Stimulated activated naive CD8-positive, alpha-beta T cell treated with anti-CD3 and anti-CD28 coated beads, Interleukin-15, amount 100 ng/mL, for 72 hours (primary cell): ENCODE measurements at regions not wholly inside any gene's neighbourhood (a gene's known extent, or its start where the extent isn't known, plus 50 kb on each side); places are given as distances from the start of the nearest gene placed in this dataset.

ENCODE experiments used
- ATAC-seq: fragments of 150-1000 bp; cut with Tn5 transposase; 2 replicates; pipeline ENCODE4 v1.10.0; 2021; ENCODE audit warnings: mild to moderate bottlenecking, moderate library complexity
- DNase-seq, 2 donors: peaks; one replicate each; pipeline ENCODE4 v3.0.0; 2021 to 2022
- H3K27ac Mint-ChIP-seq, 2 donors: one replicate each; pipeline ENCODE4 v1.8.0; 2022; ENCODE audit warnings: mild to moderate bottlenecking in 2 of 2, mixed read lengths in 2 of 2, moderate library complexity in 2 of 2
- H3K27me3 Mint-ChIP-seq: one replicate; pipeline ENCODE4 v1.8.0; 2022; ENCODE audit warnings: mixed read lengths
- H3K4me1 Mint-ChIP-seq: one replicate; pipeline ENCODE4 v1.8.0; 2022; ENCODE audit warnings: mild to moderate bottlenecking, mixed read lengths
- H3K4me3 Mint-ChIP-seq, 2 donors: one replicate each; pipeline ENCODE4 v1.8.0; 2022; ENCODE audit warnings: mild to moderate bottlenecking in 2 of 2, mixed read lengths in 2 of 2, moderate library complexity in 1 of 2
- H3K9me3 Mint-ChIP-seq, 2 donors: one replicate each; pipeline ENCODE4 v1.8.0; 2022; ENCODE audit warnings: mixed read lengths in 2 of 2

DNA sequence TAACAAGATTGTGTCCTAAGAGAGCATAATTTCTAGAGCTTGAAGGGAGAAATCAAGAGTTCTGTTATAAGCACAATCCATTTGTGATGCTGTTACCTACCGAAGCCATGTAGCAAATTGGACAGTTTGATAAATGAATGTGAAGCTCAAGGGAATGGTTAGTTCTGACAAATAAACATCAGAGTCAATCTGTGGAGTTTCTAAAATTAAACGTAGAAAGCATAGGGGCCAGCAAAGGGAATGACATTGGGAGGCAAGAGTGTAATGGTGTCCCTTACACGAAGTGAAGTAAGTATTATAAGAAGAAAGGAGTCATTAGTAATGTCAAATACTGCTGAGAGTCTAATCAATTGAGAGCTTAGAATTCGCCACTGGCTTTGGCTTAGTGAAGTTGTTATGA, 200.2 kb upstream of the SLITRK1 start:
- Mint-ChIP-seq H3K4me3 (no peak overlapping the region), H3K27me3 (no peaks in the 10 kb centered on the region), H3K4me1 (no peaks in the 10 kb centered on the region), H3K27ac (no peak overlapping the region), H3K9me3 (no peaks in the 10 kb centered on the region)
- ATAC-seq (no peak), DNase-seq (no peak)

DNA sequence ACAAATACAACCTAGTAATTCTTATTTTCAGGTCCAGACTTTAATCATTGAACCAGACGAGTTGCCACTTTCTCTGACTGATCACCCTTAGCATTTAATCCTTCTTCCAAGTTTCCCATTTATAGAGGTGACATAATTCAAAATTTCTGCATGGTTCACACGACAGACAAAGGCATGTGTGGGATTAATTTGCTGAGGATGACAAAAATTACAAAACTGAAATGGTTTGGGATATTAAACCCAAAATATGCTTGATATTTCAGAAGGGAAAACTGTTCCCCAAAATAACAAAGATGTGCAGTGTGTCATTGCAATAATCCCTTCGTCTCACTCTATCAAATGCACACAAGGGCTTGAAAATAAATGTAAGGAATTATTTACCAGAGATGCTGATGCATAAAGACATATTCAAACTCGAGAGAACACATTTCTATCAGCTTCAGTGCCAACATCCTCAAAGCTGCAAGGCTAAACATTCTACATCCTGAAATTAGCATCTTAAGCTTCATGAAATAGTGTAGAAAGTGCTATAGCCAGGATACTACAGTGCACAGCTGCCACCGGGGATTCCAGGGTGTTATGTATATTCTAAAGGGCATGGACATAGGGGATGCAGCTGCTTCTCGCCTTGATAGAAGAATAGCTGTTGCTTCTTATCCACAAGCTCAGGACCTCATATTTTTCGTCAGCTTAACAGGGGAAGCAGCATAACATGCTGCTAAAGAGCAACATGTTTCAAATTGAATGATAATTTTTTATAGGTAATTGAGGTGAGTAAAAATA, 198.7 kb upstream of the SLITRK1 start:
- no peaks in the 10 kb centered on the region for H3K27me3 Mint-ChIP-seq
- no peak for ATAC-seq
- no peak overlapping the region for H3K4me3 Mint-ChIP-seq
- DNase-seq: no peak
- no peak overlapping the region for H3K27ac Mint-ChIP-seq
- no peaks in the 10 kb centered on the region for H3K4me1 Mint-ChIP-seq
- H3K9me3 Mint-ChIP-seq: no peaks in the 10 kb centered on the region

DNA sequence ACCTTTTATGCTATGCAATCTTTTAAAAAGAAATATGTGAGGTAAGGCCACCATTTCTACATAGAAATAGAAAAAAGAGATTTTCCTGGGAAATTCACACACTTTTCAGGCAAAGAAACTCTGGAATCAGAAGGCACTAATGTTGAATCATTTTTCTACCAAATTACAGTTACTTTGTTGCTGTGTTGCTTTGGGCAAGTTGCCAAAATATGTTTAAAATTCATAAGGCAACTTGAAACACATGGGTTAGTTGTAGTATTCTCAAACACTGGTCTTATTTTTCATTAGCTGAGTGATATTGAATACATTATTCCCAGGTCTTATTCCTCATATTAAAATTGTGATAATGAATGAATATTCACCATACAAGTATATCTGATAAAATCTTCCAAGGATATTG, 195.0 kb upstream of the SLITRK1 start:
- no peaks in the 10 kb centered on the region for H3K9me3 Mint-ChIP-seq

DNA sequence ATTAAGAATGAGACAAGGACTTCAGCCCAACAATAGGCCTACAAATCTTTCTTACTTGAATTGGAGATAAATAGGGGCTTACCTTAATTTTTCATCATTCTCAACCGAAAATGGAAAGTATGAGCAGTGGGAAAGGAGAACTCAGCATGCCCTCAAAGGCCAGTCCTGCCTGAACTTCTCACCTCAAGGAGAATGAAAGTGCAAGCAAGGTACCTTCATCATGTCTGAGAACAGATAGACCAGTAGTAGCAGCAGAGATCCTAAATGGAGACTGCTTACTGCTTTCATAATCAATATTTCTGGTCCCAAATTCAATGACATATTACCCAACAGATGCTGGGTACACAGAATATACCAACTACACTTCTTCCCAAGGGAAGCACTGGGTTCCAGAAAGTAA, 194.0 kb upstream of the SLITRK1 start:
- DNase-seq: no peak
- Mint-ChIP-seq H3K4me1 (no peaks in the 10 kb centered on the region), H3K4me3 (no peak overlapping the region), H3K9me3 (no peaks in the 10 kb centered on the region), H3K27ac (no peak overlapping the region), H3K27me3 (no peaks in the 10 kb centered on the region)
- no peak for ATAC-seq

More for the DNA sequence above, 195.0 kb upstream of the SLITRK1 start:
- ATAC-seq: no peak
- H3K27ac Mint-ChIP-seq: no peak overlapping the region
- no peaks in the 10 kb centered on the region for H3K4me1 Mint-ChIP-seq
- no peak for DNase-seq
- H3K27me3 Mint-ChIP-seq: no peaks in the 10 kb centered on the region
- H3K4me3 Mint-ChIP-seq: no peak overlapping the region

DNA sequence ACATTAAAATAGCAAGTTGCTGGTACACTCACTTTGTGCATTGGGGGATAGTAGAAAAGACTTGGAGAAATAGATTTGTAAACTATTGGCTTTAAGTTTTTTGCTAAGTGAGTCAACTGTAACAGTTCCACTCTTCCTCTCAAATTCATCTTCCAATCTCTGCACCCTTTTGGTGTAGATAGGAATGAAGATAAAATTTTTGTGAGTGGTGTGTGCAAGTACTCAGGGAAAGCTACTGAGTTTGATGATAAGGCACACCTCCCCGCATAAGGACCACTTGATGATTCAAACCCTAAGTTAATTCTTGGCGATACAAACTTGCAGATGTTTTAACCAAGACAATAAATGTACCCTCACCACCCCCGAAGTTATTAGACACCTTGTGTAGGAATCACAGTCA, 168.3 kb upstream of the SLITRK1 start:
- ATAC-seq (no peak), DNase-seq (no peak)
- Mint-ChIP-seq H3K4me1 (no peaks in the 10 kb centered on the region), H3K27ac (no peak overlapping the region), H3K4me3 (no peak overlapping the region), H3K9me3 (peaks cover 0 to 7% of the 10 kb centered on the region in 2 donors), H3K27me3 (no peaks in the 10 kb centered on the region)

DNA sequence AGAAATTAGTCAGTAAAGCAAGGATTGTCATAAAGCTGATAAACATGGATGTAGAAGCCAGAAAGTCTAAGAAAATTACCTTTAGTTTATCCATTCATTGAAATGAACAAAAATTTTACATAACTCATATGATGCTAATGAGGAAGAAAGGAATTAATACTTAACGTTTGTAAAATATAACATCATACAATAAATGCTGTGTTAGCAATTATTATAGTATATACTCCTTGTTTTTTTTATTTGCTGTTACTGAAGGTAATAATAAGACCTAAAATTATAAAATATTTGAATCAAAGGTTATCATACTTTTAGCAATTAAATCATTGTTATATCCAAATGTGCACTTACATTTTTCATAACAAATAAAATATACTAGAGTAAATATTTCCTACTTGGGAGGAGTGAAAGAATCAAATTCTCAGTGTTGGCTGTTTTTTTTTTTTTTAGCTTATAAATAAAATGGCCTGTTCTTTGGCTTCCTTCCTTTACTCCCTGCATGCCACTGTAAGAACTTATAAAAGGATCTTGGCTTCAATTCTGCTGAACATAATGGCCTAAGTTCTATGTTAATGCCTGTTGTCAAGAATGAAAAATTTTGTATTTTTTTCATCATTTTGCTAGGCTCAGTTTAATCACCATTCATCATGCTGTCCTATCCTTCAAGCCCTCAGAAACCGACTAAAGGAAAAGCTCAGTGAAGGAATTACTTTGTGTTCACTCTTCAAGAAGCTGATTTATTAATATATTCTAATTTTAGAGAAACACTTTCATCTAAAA, 167.4 kb upstream of the SLITRK1 start:
- DNase-seq (no peak), ATAC-seq (no peak)
- Mint-ChIP-seq H3K27me3 (no peaks in the 10 kb centered on the region), H3K4me1 (no peaks in the 10 kb centered on the region), H3K27ac (no peak overlapping the region), H3K4me3 (no peak overlapping the region), H3K9me3 (peaks cover 0 to 7% of the 10 kb centered on the region in 2 donors)

DNA sequence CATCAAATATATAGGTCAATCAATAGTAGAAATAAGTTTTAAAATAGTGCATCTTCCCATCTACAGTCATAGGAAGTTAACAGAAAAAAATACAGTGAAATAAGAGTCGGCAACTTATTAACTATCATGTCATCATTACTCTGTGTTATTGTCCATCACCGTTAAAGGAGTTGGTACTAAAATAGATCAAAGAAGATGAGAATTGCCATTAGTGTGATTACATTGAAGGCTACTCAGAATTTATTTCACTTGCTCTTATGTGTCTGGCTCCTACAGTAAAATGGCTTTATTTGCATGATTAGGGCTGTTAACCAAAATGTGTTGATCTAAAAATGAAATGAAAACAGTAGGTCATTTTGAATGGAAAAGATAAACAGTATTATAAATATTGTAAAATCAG, 162.5 kb upstream of the SLITRK1 start:
- Mint-ChIP-seq H3K4me3 (no peak overlapping the region), H3K27ac (no peak overlapping the region), H3K27me3 (no peaks in the 10 kb centered on the region), H3K4me1 (peaks cover 9% of the 10 kb centered on the region), H3K9me3 (peaks cover 0 to 7% of the 10 kb centered on the region in 2 donors)
- DNase-seq (no peak), ATAC-seq (no peak)

DNA sequence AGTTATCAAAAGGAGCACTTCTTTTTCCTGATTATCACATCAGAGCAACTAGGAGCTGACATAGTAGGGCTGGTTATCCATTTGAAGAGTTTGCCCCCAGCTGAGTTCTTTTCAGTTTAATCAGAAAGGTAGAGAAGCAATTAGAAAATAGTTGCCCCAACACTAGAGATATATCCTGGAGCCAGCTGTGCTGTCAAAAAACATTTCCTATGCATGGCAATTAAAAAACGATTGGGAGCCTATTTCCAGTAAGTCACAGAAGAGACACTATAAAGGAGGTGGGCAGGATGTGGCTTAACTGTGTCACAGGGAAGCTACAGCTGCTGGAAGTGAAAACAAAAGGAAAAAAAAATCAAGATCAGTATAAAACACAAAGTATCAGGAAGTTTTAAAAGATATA, 155.7 kb upstream of the SLITRK1 start:
- ATAC-seq: peak; percentile 42
- Mint-ChIP-seq H3K27ac (peak overlapping the region; percentile 37 to 72), H3K27me3 (no peaks in the 10 kb centered on the region), H3K4me1 (peaks cover 27% of the 10 kb centered on the region), H3K9me3 (no peaks in the 10 kb centered on the region), H3K4me3 (no peak overlapping the region)
- DNase-seq: no peak

DNA sequence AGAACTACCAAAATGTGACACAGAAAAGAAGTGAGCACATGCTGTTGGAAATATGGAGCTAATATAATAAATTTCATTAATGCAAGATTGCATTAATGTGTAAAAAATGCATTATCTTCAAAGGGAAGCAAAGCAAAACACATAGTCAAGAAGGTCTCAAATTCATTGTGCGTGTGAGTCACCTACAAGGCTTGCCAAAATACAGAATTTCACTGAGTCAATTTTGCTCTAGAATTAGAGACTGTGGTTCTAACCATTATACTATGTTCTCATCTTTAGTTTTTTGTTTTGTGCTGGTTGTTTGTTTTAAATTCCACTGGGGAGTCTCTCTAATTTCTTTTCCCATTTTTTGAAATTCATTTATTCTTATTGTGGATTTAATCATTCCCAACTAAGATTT, 149.8 kb upstream of the SLITRK1 start:
- H3K4me1 Mint-ChIP-seq: peaks cover 4% of the 10 kb centered on the region
- DNase-seq: no peak
- no peak overlapping the region for H3K27ac Mint-ChIP-seq
- no peaks in the 10 kb centered on the region for H3K27me3 Mint-ChIP-seq
- H3K4me3 Mint-ChIP-seq: no peak overlapping the region
- no peaks in the 10 kb centered on the region for H3K9me3 Mint-ChIP-seq
- ATAC-seq: no peak

DNA sequence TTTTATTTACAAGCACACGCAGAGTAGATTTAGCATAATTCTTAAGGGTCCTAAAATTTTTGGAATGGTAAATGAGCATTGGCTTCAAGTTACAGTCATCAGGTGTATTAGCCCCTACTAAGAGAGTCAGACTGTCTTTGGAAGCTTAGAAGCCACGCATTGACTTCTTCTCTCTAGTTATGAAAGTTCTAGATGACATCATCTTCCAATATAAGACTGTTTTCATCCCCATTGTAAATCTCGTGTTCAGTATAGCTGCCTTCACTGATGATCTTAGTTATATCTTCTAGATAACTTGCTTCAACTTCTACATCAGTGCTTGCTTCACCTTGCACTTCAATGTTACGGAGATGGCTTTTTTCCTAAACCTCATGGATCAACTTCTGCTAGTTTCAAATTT, 148.8 kb upstream of the SLITRK1 start:
- Mint-ChIP-seq H3K27ac (no peak overlapping the region), H3K4me1 (no peaks in the 10 kb centered on the region), H3K4me3 (no peak overlapping the region), H3K9me3 (no peaks in the 10 kb centered on the region), H3K27me3 (no peaks in the 10 kb centered on the region)
- ATAC-seq (no peak), DNase-seq (no peak)

DNA sequence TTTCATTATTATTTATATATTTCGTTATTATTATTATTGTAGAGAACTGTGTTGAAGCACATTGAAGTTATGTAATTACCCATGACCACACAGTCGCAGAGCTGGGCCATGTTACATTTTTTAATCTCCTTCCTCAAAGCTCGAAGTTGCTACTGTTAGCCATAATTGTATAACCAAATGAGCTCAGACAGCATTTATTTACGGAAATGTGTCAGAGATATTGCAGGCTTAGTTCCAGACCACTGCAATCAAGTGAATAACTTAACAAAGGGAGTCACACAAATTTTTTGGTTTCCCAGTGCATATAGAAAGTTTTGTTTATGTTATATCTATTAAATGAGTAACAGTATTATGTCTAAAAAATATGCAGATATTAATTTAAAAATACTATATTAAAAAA, 147.1 kb upstream of the SLITRK1 start:
- no peak for ATAC-seq
- Mint-ChIP-seq H3K4me1 (no peaks in the 10 kb centered on the region), H3K27me3 (no peaks in the 10 kb centered on the region)

DNA sequence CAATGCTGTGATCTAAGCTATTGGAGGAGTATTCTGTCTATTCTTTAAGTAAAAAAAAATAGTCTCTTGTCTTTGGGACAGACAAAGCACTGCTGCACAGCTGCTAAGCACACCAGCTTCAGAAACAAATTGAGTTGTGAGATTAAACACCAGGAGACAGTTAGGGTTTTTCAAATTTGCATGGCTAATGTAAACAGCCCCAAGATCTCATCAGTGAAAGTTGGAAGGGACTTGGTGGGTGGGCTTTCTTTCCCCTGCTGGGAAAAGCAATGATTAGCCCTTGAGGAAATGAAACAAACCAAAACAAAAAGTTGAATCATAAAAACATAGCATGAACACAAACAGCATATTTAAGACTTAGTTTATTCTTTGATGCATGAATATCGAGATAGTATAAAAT, 143.6 kb upstream of the SLITRK1 start:
- Mint-ChIP-seq H3K4me1 (no peaks in the 10 kb centered on the region), H3K27ac (no peak overlapping the region), H3K9me3 (no peaks in the 10 kb centered on the region), H3K4me3 (no peak overlapping the region), H3K27me3 (no peaks in the 10 kb centered on the region)
- ATAC-seq: no peak
- no peak for DNase-seq

More for the DNA sequence above, 147.1 kb upstream of the SLITRK1 start:
- Mint-ChIP-seq H3K4me3 (no peak overlapping the region), H3K27ac (no peak overlapping the region), H3K9me3 (no peaks in the 10 kb centered on the region)
- no peak for DNase-seq

DNA sequence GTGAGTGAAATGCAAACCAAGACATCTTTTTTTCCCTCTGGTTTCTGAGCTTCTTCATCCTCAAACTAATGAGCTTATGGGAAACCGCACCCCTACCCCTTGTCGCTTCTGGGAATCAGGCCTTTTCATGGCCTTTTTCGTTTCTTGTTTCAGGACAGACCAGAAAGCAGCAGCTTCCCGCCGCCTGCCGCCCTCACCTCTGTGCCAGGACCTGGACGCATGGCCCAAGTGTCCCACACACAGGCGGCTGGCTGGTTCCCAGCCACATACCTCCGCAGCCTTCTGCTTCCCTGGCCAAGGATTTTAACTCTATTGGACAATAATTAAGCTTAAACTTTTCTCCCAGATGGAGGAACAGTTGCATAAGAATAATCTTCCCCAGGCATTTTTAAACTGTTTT, 114.1 kb upstream of the SLITRK1 start:
- ATAC-seq (no peak), DNase-seq (no peak)
- Mint-ChIP-seq H3K4me3 (no peak overlapping the region), H3K4me1 (no peaks in the 10 kb centered on the region), H3K9me3 (no peaks in the 10 kb centered on the region), H3K27ac (no peak overlapping the region), H3K27me3 (no peaks in the 10 kb centered on the region)

DNA sequence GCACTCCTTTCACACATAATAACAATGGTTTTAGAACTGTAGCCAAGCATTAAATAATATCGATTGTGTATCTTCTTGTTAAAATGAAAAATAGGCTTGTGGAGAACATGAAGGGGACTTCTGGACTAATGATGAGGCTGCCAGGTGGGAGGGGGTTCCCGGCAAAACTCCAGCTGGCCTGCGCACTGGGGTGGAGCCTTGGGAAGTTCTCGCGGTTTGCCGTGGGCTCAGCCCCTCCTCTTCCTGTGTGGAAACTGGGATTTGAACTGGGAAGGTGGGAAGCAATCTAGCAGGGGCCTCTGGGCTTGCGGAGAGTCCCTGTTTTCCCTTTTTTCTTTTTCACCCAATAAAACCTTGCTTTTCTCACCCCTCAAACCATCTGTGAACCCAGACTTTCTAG, 113.7 kb upstream of the SLITRK1 start:
- no peak for ATAC-seq
- H3K27ac Mint-ChIP-seq: no peak overlapping the region
- no peaks in the 10 kb centered on the region for H3K4me1 Mint-ChIP-seq
- no peak overlapping the region for H3K4me3 Mint-ChIP-seq
- H3K9me3 Mint-ChIP-seq: no peaks in the 10 kb centered on the region
- no peaks in the 10 kb centered on the region for H3K27me3 Mint-ChIP-seq
- no peak for DNase-seq

DNA sequence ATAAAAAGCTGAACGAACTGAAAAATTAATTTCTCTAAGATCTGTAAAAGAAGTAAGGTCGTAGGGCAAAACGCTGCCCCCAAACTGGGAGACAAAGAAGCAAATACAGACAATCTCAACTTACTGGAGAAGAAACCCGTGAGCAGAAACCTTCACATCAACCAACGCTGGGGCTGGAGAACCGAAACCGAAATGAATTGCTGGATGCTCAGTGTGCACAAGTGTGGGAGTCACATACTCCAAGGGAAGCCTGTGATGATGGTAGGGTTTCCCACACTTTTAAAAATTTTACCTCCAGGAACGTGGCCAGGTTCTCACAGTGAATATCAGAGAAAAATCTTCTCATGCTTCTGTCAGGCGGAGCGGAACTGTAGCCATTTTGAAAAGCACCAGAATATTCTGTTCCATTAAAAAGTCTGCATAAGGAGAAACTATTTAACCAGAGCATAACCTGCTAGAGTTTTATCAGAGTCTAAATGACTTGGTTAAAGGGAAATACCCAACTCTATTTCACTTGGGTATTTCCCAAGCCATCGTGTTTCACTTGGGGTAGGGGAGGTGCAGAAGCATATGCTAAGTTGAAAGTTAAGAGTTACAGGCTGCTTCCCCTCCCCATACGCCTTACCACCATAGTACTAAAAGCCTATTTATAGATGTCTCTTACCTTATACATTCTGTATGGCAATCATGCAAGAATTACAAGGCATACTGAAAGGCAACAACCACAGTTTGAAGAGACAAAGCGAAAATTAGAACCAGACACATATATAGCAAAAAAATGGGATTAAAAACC, 110.5 kb upstream of the SLITRK1 start:
- Mint-ChIP-seq H3K4me3 (no peak overlapping the region), H3K27me3 (no peaks in the 10 kb centered on the region), H3K9me3 (no peaks in the 10 kb centered on the region), H3K27ac (no peak overlapping the region), H3K4me1 (no peaks in the 10 kb centered on the region)
- ATAC-seq (no peak), DNase-seq (no peak)

DNA sequence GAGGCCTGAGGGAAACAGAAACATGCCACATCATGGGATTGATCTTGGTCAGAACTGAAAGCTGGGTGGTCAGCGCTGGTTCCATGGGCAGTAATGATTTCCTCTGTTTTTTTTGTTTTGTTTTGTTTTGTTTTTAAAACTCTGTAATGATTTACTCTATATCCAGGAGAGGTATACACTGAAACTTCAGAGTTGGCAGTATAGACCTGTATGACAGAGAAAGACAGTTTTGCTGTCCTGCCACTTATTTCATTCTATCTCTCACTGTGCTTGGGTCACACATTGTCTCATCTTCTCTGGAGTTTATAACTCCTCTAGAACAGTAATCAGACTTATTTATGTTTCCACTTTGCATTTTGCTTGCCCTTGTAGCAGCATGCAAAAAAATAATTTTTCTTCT, 105.1 kb upstream of the SLITRK1 start:
- peaks cover 9% of the 10 kb centered on the region for H3K4me1 Mint-ChIP-seq
- no peak overlapping the region for H3K4me3 Mint-ChIP-seq
- no peak overlapping the region for H3K27ac Mint-ChIP-seq
- DNase-seq (no peak), ATAC-seq (no peak)
- H3K27me3 Mint-ChIP-seq: no peaks in the 10 kb centered on the region
- H3K9me3 Mint-ChIP-seq: peaks cover 7 to 8% of the 10 kb centered on the region in 2 donors
